Brain microvascular endothelial cell (primary cell): ENCODE measurements at regions not wholly inside any gene's neighbourhood (a gene's known extent, or its start where the extent isn't known, plus 50 kb on each side); places are given as distances from the start of the nearest gene placed in this dataset.
A peak's percentile ranks its signal among the peaks of the same experiment; 100 is the strongest.

Experiments used
- DNase-seq: peaks from one replicate; pipeline ENCODE4 v3.0.0-alpha.2; 2020
- H3K27ac ChIP-seq: fragments of 250-450 bp; sonication (Bioruptor Pico); 2 replicates; pipeline ENCODE4 v1.5.1; 2020; ENCODE audit warnings: mild to moderate bottlenecking, moderate library complexity
- H3K27me3 ChIP-seq: fragments of 250-450 bp; sonication (Bioruptor Pico); replicated peaks from 2 replicates; pipeline ENCODE4 v1.5.1; 2020; ENCODE audit warnings: mild to moderate bottlenecking
- H3K36me3 ChIP-seq: fragments of 250-450 bp; sonication (Bioruptor Pico); replicated peaks from 2 replicates; pipeline ENCODE4 v1.5.1; 2020; ENCODE audit warnings: mild to moderate bottlenecking
- H3K4me3 ChIP-seq: 2 replicates; pipeline ENCODE4 v1.5.1; 2011; ENCODE audit warnings: low read depth, mild to moderate bottlenecking, control low read depth, low read length, moderate library complexity
- in situ Hi-C: cut with HindIII; loops from 2 replicates; pipeline ENCODE4 v1.10.0; 2017; ENCODE audit warnings: low sequenced_read_pairs, low pct_ligation_motif_present
- TF ChIP-seq, protein P1 (sequence below): IDR thresholded peaks from 2 replicates; pipeline ENCODE4 v1.5.1; 2011; ENCODE audit warnings: low read depth, mild to moderate bottlenecking, moderate library complexity, low read length, control low read depth, inconsistent platforms; ENCODE audit errors: missing control alignments

DNA sequence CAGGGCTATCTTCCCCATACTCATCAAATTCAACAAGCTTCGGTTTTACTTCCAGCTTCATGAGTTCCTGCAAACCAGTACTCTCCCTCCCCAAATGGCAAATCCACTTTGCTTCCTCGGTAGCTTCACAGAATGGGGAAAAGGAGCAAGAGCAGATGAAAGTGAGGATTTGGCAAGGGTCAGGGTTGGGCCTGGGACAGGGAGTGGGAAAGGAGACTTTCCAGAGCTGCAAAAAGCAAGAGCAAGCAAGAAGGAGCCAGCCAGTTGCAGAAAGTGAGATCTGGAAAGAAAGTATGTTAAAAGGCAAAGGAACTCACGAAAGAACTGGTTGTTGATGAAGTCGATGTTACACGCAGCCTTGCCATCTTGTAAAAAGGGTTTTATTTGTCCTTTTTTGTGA lies 522.8 kb upstream of the TBX3 start:
- Histone ChIP-seq H3K27me3 (no peaks in the 10 kb centered on the region), H3K4me3 (no peak overlapping the region), H3K27ac (no peak overlapping the region), H3K36me3 (no peaks in the 10 kb centered on the region)
- TF ChIP-seq, protein P1, sequence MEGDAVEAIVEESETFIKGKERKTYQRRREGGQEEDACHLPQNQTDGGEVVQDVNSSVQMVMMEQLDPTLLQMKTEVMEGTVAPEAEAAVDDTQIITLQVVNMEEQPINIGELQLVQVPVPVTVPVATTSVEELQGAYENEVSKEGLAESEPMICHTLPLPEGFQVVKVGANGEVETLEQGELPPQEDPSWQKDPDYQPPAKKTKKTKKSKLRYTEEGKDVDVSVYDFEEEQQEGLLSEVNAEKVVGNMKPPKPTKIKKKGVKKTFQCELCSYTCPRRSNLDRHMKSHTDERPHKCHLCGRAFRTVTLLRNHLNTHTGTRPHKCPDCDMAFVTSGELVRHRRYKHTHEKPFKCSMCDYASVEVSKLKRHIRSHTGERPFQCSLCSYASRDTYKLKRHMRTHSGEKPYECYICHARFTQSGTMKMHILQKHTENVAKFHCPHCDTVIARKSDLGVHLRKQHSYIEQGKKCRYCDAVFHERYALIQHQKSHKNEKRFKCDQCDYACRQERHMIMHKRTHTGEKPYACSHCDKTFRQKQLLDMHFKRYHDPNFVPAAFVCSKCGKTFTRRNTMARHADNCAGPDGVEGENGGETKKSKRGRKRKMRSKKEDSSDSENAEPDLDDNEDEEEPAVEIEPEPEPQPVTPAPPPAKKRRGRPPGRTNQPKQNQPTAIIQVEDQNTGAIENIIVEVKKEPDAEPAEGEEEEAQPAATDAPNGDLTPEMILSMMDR = no peak
- in situ Hi-C loops = no loop called here
- DNase-seq = no peak

DNA sequence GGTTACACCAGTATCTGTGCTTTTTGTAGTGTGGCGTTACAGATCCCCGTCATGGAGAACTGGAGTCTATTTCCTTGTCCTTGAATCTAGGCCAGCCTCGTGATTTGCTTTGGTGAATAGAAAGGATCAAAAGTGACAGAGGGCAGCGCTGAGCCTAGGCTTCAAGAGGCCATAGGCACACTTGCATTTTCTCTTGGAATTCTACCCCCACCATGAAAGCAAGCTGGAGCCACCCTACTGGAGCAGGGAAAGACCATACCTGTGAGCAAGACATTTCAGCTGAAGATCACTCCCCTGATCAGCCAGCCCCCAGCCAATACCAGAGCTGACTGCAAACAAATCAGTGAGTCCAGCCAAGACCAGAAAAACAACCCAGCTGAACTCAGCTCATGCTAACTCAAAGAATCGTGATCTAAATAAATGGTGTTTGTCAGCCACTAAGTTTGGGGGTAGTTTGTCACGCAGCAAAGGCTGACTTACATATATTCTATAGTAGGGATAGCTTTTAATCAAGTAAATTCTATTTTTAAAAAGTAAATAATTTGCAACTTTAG lies 521.9 kb upstream of the TBX3 start:
- TF ChIP-seq, protein P1 = no peak
- no peak for DNase-seq
- in situ Hi-C loops = no loop called here

DNA sequence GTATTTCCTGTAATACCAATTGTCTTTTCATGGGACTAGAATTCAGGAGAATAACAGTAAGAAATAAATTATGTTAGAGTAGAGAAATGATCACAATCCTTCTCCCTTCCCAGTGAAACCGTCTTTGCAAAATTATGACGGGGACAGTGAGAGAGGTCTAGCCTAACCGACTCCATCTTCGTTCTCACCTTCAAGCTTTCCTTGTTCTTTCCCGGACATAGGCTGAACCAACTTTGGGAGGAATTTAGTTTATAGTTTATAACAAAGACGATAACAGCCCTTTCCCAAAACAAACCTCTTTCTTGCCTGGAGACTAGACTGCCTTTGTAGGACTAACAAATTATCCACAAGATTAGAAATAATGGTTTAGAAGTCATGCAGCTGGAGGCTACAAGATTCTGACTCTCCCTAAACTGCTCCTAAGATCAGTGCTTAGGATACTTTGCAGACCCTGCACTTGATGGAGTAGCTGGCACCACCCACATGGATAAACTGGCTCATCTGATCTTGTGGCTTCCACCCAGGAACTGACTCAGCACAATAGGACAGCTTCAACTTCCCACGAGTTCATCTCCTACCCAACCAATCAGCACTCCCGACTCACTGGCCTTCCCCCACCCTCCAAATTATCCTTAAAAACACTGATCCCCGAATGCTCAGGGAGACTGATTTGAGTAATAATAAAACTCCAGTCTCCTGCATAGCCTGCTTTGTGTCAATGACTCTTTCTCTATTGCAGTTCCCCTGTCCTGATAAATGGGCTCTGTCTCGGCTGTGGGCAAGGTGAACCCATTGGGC lies 521.2 kb upstream of the TBX3 start:
- no peaks in the 10 kb centered on the region for H3K36me3 ChIP-seq
- DNase-seq = peak; percentile 56
- TF ChIP-seq, protein P1 = no peak
- H3K27ac ChIP-seq = no peak overlapping the region
- no peaks in the 10 kb centered on the region for H3K27me3 ChIP-seq
- in situ Hi-C loops = no loop called here
- no peak overlapping the region for H3K4me3 ChIP-seq

More for the DNA sequence above, 521.9 kb upstream of the TBX3 start:
- Histone ChIP-seq H3K27ac (no peak overlapping the region), H3K27me3 (no peaks in the 10 kb centered on the region), H3K4me3 (no peak overlapping the region), H3K36me3 (no peaks in the 10 kb centered on the region)

DNA sequence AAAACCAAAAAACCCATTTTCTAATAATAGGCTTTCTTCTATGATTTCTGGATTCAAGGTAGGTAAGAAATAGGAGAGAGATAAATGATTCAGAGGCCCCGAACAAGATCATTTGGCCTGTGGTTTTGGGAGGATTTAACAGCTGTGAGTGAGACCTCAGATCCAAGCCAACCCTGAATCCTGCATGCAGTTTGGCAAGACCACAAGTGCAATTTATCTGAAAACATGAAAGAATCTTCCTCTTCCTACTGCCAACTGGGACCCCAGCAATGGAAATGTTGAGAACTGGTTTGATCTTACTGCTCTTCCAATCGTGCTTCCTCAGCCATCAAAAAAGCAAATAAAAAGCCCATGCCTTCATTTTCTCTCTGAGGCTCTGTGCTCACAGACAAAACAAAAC lies 519.7 kb upstream of the TBX3 start:
- TF ChIP-seq, protein P1 = no peak
- DNase-seq = no peak
- in situ Hi-C loops = no loop called here
- no peaks in the 10 kb centered on the region for H3K27me3 ChIP-seq
- H3K27ac ChIP-seq = no peak overlapping the region
- no peaks in the 10 kb centered on the region for H3K36me3 ChIP-seq
- H3K4me3 ChIP-seq = no peak overlapping the region

DNA sequence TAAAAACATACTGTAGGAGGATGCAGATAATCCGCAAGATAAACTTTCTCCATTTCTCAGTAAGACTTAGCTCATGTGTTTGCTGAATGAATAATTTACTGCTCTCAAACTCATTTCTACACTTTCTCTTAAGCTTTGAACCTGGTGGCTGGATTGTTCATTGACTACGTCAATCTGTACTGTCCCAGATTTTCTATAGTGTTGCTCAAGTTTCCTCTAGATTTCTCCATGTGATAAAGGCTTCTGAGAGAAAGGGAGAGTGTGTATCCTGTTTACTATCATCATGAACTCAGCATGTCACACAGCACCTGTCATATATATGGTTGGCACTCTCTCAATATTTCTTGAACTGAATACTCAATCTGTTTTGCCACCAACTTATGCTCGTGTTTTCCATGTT lies 518.0 kb upstream of the TBX3 start:
- Histone ChIP-seq H3K36me3 (no peaks in the 10 kb centered on the region), H3K4me3 (no peak overlapping the region), H3K27ac (no peak overlapping the region), H3K27me3 (no peaks in the 10 kb centered on the region)
- TF ChIP-seq, protein P1 = no peak
- in situ Hi-C loops = no loop called here
- DNase-seq = no peak
